ENCODE measurements at regions not wholly inside any gene's neighbourhood (a gene's known extent, or its start where the extent isn't known, plus 50 kb on each side); places are given as distances from the start of the nearest gene placed in this dataset.

DNA sequence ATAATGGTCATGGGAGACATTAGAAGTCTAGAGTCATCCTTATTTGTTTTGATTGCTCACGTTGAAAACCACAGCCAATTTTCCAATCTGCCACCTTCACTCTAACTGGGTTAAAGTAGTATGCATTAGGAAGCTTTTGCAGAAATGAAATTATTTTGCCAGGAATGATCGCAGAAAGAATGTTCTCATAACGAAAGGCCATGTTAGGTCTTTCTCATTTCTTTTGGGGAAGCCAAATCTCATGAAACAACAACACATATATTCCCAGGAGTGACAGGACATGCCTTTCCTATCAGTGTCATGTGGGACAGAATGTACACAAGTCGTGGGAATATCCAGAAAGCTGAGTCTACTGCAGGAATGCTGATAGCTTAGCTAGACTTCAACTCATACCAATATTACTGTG lies 386.3 kb downstream of the AASDHPPT start:
- DNase-seq: no peak

DNA sequence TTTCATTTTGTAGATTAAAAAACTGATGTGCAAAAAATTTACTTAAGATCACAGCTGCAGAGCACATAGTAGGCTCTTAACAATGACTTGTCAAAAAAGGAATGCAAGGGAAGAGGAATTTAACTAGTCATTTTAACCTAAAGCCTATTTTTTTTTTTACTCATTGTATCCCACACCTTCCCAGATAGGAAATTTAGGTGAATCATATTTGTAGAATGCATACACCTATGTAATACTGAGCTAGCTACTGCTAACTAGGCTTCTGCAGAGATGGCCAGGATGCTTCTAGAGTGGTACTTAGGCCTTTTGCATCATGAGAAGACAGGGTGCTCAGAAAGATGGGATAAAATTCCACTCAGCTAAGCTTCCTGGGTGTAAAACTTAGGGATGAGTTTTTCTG lies 387.3 kb downstream of the AASDHPPT start:
- DNase-seq: no peak

DNA sequence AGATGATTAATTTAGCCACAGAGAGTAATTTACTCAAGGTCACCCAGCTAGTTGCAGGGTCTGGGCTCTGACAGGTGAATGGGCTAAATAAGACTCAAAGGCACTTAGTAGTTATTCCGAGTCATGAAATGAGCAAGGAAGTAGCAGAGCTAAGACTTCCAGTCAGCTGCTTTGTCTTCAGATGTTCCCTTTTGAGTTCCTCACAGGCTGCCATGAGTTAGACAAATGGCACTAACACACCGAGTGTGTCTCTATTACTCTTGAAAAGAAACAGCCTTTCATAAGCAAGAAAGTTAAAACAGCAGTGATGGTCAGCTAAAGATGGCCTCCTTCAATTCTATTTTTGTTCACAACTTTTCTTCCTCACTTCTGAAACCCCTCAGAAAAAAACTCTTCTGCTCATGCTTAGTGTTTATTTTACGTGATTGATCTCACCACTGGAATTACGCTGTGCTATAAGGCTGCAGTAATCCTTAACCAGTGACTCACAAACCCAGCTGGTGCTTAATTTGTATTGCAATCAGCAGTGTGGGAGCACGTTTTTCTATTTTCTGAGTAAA lies 389.1 kb downstream of the AASDHPPT start:
- DNase-seq: no peak

DNA sequence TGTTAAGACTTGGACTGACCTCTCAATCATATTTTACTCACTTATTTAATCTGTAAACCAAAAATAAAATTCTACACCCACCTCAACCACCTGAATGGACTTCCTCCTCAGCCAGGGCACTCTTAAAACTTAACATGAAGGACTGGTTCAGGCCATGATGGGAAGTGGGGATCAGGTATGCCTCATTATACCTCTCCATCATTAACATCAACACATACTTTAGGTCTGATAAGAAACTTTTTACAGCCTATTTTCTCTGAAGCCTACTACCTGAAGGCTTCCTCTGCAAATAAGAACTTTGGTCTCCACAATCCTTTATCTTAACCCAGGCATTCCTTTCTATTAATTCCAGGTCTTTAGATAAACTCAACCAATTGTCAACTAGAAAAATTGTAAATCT lies 390.0 kb downstream of the AASDHPPT start:
- DNase-seq: no peak

DNA sequence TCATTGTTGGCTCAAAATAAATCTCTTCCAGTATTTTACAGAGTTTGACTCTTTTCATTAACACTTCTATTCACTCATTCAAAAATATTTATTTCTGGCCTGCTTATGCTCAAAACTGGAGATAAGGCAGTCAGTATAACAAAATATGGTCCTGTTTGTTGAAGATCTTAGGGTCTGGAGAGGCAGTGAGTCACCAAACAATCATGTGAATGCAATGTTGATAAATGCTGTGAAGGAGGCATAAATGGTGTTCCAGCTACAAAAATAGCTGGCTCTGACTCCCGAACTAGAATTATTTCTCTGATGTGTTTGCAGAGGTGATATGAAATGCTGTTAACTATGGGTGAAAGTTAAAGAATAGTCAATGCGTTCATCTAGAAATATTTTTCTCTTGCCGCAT lies 390.6 kb downstream of the AASDHPPT start:
- no peak for DNase-seq

DNA sequence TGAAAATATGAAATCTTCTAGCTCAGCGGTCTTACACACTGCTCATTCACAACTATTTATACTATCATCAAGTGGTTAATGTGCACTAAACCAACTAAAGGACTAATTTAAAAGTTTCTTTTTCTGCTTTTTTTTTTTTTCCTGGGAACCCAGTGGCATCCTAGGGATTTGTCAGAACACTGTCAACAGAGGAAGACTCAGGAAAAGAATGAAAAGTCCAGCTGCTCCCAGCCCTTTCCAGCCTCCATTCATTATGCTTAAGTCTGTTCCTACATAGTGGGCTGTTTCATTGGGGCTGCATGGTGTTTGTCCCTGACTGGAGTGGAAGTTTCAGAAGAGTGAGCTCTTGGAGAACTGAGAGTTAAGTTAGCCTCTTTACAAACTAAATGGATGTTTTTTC lies 391.1 kb downstream of the AASDHPPT start:
- DNase-seq: no peak

DNA sequence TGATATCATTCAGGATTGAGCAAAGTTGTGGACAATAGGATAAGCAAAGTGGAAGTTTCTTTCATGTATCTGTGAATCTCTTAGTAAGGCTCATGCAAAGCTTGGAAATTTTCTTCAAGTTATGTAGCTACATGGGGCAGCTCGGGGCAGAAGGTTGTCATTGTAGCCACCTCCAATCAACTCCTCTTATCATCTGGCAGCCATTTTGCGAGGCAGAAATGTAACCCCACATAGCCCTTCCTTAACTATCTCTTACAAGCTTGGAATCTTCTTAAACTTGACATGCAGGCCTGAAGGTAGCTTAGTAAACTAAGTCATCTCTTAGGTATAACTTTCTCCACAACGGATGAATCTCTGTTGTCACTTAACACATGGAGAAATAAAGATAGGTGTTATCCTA lies 392.8 kb downstream of the AASDHPPT start:
- DNase-seq: no peak

DNA sequence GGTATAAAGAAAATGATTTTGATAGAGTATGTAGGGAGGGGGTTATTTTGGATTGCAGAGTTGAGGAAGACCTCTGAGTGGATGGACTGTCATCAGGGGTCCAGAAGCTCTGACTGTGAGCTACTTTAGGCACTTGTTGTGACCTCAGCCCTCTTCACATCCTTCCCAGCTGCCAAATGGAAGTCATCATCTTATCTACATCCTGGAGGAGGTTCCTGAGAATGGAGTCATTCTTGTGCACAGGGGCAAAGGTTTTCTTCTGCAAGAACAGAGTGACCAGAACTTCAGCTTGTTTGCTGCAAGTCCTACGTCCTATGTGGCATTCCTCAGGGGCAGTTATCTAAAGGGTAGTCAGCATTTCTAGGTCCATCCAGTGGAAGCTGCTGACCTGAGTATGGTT lies 393.8 kb downstream of the AASDHPPT start:
- no peak for DNase-seq

DNA sequence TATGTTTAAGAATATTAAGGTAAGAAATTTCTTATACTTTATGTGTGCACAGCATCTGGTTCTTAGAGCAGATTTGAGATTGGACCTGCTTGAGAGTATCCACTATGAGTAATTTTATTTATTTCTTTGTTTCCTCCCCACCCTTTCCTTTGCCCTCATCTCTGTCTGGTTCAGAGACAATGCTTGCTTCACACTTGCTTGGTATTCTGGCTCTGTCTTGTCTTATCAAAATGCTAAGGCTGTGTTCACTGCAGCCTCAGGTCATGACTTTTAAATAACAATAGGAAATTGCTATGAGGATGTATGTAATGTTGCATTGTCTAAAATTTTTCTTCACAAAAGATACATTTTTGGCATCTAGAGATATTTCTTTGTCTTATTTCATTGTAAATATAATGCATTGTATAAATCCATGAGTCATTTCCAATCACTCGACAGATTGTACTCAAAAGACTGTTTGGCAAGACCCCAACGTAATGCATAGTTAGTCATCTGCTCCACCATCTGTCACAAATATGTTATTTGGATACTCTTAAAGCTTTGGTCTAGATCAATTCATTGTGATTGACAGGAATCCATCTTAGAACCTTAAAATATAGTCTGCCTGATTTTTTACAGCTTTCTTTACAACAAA lies 395.7 kb downstream of the AASDHPPT start:
- DNase-seq: no peak

DNA sequence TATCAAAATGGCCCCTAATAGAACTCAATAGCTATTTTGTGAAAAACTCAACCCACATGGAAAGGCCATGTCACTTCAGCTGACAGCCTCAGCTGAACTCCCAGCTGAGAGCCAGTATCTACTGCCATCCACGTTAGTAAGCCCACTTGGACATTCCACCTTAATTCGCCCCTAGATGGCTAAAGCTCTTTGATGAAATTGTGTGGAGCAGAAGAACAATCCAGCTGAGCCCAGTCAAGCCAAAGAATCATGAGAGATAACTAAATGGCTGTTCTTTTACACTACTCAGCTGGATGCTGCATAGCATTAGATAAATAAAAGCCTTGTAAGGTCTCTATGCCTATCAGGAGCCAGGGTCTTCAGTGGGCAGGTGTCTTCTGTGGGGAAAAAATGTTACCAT lies 396.8 kb downstream of the AASDHPPT start:
- no peak for DNase-seq

DNA sequence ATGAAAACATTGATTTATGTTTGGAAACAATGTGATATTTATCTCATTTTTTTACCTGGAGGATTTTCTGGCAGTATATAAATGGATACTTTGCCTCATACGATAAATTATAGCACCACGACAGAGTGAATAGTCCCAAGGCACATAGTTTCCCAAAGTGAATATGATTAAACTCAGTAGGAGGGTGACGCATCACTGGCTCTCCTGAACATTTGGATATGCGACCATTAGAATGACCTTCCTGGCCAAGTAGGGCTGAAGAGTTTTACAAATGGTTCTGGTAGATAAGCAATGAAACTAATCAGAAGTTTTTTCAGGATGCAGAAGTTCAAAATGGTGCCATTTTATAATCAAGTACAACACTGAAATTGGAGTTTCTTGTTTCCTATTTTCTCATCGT lies 397.7 kb downstream of the AASDHPPT start:
- DNase-seq: no peak

DNA sequence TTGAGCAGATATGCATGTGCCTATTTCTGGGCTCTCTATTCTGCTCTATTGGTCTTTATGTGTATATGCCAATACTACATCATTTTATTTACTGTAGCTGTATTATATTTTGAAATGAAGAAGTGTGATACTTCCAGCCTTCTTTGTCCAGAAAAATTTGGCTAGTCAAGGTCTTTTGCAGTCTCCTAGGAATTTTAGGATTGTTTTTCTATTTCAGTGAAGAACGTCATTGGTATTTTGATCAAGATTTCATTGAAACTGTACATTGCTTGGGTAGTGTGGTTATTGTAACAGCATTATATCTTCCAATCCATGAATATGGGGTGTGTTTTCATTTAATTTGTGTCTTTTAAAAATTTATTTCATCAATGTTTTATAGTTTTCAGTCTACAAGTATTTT lies 400.3 kb downstream of the AASDHPPT start:
- DNase-seq: no peak

DNA sequence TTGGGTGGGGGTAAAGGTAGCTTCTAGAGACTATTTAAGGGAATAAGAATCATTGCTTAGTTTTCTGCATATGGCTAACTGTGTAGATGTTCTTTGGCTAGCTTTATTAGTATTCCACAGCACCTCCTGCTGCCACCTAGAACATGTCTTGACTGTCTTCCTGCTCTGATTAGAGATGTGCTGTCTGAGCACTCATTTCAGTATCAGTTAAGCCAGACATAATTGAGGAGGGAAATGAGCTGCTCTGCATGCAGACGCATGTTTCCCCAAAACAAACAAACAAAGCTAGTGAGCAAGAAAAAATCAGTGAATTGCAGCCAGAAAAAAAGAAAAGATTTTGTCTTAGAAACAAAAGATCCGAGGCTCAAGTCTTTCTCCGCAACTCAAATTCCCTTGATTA lies 402.2 kb downstream of the AASDHPPT start:
- DNase-seq: no peak

DNA sequence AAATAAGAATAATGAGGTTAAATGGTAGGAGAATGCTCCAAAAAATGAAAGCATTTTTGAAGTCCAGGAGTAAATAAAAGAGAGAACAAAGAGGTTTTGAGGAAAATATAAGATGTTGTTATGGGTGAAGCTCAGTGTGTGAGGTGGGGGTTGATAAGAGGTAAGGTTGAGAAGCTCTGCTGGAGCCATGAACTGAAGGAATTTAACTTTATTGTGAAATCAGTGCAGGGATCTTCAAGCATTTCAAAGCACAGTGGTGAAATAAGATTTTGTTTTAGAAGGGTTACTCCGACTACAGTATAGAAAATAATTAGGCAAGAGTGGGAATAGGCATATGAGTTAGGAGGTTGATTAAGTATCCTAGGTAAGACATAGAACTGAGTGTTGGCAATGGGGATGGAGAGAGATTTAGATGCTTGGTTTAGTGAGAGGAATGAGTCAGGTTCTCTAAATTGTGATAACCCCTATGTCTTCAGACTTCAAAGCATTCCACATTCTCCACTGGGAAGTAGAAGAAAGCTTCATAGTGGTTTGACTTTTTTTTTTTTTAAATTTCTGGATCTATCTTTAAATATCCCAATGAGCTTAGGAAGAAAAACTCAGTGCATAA lies 403.2 kb downstream of the AASDHPPT start:
- no peak for DNase-seq

DNA sequence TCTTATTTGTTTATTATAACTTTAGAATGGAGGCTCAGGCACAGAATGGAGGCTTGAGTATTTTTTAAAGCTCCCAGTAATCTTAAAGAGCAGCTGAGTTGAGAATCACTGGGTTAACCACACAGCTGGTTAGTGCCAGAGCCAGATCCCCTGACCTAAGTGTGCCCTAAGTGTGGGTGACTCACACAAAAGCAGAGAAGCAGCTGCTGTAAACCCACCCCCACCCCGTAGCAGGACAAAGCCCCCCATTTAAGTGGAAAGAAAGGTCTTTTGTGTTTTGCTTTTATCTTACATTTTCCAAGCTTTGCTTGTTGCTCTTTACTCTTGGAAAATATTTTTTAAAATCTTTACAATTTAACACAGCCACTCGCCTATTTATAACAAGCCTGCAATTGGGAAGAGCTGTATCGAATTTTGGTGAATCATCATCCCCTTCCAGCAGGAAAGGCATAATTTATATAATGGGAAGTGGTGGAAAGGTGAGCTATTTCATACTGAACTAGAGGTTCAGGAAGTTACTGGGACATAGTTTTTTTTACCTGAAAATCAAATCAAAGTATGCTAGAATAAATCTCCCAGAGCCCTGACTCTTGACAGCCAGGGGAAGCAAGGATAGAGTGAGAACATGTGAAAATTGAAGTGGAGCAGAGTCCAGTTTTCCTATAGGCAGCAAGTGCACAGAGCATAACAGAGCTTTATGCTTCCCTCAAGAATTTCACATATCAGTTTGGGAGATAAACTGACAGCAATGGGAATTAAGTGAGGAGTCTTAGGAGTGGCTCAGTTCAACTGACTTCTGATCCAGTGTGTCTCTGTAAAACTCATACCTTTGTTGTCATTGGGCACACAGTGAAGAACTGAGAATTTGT lies 405.7 kb downstream of the AASDHPPT start:
- no peak for DNase-seq

DNA sequence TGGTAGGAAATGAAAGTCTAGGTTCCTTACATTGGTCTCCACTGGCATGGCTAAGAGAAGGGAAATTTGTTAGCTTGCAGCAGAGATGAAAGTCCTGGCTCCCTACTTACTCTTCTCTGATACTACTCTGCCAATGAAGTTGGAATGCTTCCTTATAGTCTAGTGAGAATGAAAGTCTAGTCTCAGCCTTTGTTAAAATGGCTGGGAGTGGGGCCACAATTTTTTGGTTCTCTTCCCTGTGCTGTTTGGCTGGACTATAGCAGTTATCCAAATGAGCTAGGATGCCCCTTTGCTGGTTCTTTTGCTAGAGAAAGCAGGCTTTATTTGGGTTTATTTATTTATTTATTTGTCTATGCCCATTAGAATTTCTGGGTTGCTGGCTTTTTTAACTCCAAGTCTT lies 414.3 kb downstream of the AASDHPPT start:
- DNase-seq: no peak

DNA sequence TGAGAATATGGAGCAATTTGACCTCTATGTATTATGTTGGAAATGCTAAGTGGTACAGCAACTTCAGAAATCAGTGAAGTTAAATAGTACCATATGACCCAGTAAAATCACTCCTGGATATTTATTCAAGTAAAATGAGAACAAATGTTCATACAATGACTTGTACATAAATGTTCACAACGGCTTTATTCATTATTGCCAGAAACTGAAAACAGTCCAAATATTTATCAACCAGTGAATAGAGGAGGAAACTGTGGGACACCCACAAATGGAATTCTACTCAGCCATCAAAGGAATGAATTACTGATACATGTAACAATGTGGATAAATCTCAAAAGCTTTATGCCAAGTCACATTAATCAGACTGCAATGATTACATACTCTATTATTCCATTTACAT lies 416.3 kb downstream of the AASDHPPT start:
- DNase-seq: no peak

DNA sequence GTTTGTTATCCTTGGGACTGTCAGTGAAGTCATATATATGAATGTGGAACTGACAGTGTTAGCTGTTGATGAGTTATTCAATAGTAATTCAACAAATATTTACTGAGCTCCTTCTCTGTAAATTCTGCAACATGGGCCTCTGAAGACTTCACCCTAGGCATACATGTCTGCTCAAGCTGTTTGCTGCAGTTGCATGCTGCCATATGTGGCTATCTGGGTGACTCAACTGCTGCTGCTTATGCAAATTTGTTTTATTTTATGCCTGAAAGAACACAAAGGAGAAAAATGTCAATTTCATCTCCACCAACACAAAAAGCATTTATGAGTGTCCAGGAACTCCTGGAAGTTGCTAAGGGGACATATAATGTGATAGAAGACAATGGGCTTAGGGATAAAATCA lies 417.6 kb downstream of the AASDHPPT start:
- DNase-seq: no peak

DNA sequence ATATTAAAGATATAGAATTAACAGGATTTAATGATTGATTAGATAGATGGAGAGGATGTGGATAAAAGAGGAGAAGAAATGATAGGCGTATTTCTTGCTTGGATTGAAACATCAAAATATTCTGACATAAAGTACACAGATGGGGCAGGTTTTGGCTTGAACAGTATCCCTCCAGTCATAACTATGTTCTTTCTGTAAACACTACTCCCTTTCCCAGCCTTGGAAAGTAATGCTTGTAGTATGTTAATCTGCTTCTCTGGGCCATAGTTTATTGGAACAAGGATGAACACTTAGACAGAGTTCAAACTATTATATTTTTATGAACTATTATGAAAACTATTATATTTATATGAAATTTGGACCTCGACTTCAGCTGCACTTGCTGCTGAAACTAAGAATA lies 419.2 kb downstream of the AASDHPPT start:
- DNase-seq: no peak

DNA sequence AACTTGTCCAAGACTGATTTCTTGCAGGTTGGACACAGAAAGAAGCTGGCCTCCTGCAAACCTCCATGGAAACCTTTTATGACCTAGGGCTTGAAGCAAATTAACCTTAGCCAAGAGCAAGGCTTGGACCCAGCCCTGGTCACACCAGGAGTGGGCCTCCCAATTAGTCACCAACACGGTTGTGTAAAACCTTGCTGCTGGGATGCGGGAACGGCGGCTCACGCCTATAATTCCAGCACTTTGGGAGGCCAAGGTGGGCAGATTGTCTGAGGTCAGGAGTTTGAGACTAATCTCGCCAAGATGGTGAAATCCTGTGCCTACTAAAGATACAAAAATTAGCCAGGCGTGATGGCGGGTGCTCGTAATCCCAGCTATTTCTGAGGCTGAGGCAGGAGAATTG lies 419.9 kb downstream of the AASDHPPT start:
- no peak for DNase-seq

DNA sequence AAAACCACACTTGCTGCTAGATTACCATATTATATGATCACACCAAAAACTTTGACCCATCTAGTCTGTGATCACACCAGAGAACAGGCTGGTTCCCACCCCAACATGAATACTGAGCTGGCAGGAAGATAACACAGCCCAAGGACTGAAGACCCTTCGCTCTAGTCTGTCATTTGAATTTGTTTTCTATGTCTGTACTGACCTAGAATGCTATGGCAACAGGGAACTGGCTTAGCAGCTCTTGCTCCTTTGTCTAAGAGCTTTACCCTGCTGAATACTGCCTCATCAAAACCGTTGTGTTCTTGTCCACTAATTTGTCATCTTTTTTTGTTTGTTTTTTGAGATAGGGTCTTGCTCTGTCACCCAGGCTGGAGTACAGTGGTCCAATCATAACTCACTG lies 420.4 kb downstream of the AASDHPPT start:
- no peak for DNase-seq

DNA sequence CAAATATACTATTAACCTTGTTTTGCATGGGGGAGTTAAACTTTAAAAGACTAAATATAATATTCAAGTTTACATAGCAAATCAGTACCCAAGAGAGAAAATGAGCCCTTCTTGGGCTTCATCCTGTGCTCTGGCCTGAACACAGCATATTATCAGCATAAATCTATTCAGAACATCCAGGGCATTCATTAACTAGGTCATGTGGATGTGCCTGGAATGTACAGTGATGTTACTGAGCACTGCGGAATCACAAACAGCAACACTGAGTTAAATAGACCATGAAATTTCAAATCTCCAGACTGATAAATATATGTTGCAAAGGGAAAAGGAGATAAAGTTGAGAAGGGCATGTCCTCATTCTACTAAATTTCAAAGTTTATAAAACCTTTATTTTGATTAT lies 426.4 kb downstream of the AASDHPPT start:
- no peak for DNase-seq

DNA sequence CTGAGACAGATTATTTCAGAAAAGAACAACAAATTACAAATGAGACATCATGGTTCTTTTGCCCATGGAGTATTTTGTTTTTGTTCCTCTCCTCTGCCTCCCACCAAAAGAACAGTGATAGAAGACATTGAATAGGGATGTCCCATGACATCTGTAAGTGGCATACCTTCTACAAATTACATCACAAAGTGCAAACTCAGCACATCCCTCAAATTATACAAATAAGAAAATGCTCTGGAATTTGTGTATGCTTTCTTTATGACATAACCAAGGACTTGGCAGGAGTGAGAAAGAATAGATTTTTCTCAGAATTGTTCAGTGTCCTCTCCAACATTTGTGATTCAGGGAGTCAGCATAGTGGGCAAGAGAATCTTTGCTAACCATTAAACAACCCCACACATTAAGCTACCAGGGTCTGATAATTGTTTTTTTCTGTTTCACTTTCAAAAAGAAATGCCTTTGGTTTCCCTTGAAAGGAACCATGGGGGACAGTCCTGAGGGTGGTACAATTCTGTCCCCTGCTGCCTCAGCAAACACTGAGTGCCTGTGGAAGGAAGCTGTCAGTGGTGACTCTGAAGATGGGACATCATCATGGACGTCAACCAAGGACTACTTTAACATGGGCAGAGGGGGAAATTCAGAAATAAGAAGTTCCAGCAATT lies 430.3 kb downstream of the AASDHPPT start:
- DNase-seq: no peak
